Epithelial cell of proximal tubule (primary cell): ENCODE measurements at regions not wholly inside any gene's neighbourhood (a gene's known extent, or its start where the extent isn't known, plus 50 kb on each side); places are given as distances from the start of the nearest gene placed in this dataset.

Experiments
- DNase-seq: peaks from one replicate; pipeline ENCODE4 v3.0.0-alpha.2; 2011; ENCODE audit warnings: low read depth
- H3K4me3 ChIP-seq: 2 replicates; pipeline ENCODE4 v1.5.1; 2011; ENCODE audit warnings: low read depth, mild to moderate bottlenecking, low read length
- TF ChIP-seq, protein P1 (sequence below): conservative IDR thresholded peaks from 2 replicates; pipeline ENCODE4 v1.5.1; 2012; ENCODE audit warnings: low read depth, mild to moderate bottlenecking, low read length

DNA sequence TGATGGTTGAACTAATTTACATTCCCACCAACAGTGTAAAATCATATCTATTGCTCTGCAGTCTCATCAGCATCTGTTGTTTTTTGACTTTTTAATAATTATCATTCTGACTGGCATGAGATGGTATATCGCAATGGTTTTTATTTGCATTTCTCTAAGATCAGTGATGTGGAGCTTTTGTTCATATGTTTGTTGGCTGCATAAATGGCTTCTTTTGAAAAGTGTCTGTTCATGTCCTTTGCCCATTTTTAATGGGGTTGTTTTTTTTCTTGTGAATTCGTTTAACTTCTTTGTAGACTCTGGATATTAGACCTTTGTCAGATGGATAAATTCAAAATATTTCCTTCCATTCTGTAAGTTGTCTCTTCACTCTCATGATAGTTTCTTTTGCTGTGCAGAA is 115.2 kb upstream of the CDH12 start:
- DNase-seq: no peak
- TF ChIP-seq, protein P1, sequence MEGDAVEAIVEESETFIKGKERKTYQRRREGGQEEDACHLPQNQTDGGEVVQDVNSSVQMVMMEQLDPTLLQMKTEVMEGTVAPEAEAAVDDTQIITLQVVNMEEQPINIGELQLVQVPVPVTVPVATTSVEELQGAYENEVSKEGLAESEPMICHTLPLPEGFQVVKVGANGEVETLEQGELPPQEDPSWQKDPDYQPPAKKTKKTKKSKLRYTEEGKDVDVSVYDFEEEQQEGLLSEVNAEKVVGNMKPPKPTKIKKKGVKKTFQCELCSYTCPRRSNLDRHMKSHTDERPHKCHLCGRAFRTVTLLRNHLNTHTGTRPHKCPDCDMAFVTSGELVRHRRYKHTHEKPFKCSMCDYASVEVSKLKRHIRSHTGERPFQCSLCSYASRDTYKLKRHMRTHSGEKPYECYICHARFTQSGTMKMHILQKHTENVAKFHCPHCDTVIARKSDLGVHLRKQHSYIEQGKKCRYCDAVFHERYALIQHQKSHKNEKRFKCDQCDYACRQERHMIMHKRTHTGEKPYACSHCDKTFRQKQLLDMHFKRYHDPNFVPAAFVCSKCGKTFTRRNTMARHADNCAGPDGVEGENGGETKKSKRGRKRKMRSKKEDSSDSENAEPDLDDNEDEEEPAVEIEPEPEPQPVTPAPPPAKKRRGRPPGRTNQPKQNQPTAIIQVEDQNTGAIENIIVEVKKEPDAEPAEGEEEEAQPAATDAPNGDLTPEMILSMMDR: no peak
- H3K4me3 ChIP-seq: no peak overlapping the region

DNA sequence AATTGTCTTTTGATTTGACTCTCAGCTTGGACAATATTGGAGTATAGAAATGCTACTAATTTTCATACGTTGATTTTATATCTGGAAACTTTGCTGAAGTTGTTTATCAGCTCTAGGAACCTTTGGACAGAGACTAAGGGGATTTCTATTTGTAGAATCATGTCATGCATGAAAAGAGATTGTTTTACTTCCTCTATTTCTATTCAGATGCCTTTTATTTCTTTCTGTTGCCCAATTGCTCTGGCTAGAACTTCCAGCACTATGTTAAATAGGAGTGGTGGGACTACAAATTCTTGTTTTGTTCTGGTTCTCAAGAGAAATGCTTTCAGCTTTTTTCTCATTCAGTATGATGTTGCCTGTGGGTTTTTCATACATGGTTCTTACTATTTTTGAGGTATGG is 112.8 kb upstream of the CDH12 start:
- no peak overlapping the region for H3K4me3 ChIP-seq
- TF ChIP-seq, protein P1: no peak
- no peak for DNase-seq

DNA sequence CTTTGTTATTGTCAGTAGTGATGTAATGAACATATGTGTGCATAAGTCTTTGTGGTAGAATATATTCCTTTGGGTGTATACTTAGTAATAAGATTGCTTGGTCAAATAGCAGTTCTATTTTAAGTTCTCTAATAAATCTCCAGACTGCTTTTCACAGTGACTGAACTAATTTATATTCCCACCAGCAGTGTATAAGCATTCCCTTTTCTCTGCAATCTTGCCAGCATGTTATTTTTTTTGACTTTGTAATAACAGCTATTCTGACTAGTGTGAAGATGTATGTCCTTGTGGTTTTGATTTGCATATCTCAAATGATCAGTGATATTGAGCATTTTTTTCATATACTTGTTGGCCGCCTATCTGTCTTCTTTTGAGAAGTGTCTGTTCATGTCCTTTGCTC is 111.5 kb upstream of the CDH12 start:
- no peak overlapping the region for H3K4me3 ChIP-seq
- TF ChIP-seq, protein P1: no peak
- no peak for DNase-seq

DNA sequence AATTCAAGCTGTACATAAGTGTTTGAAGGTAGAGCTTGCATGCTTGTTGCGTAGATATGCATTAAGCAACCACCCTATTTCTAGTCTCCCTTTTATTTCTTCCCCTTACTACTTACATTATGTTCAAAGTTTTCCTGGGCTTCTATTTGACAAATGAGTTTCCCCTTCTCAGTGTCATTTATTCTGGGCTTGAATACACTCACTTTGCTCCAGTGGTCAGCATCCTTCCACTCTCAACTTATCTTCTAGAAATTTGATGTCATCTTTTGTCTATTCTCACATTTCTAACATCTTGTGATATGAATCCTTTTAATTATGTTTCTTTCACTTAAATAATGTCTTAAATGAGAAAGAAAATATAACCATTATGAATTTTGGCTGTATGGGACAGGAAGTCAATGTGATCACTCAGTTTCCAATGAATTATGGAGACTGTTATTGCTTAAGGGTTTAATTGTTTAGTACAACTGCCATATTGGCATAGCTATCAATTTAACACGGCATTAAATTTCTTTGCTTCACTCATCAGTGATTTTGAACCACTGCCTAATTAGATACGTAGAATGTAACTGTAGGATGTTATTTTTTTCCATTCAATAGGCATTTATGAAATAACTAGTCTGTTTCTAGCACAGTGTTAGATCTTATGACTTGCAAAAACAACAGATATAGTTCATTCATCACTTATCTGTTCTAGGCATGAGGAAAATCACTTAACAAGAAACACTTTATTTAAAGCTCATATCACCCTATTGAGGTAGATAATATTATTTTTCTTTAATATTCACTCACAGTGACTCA is 105.5 kb upstream of the CDH12 start:
- DNase-seq: no peak
- TF ChIP-seq, protein P1: no peak

DNA sequence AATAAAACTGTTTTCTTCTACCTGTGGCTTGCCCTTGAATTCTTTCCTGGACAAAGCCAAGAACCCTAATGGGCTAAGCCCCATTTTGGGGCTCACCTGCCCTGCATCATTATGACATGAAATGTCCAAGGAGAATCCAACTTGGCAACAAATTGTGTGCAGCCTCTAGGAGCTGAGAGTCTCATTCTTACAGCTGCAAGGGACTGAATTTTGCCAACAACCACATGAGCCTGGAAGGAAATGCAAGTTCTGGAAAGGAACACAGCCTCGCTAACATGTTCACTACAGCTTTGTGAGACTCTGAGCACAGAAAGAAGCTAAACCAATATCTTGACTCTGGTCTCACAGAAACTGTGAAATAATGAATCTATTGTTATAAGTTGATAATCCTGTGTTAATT is 94.8 kb upstream of the CDH12 start:
- no peak for DNase-seq
- H3K4me3 ChIP-seq: no peak overlapping the region
- TF ChIP-seq, protein P1: no peak

More for the DNA sequence above, 105.5 kb upstream of the CDH12 start:
- H3K4me3 ChIP-seq: no peak overlapping the region

DNA sequence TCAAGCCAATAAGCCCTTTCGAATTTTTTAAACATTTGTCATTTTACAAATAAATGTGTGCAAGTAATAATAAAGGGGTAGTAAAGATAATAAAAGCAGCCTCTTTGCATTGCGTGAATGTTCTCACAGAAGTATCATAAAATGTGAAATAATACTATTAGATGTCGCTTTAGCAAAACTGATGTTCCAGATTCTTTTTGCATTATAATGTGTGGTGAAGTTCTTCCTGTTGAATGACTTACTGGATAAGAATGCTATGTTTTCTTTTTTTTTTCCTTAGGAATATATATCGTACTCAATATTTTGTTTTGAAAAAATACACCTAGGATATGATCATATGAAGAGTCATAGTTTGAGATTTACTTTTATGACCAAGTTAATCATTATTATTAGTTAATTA is 85.2 kb upstream of the CDH12 start:
- H3K4me3 ChIP-seq: no peak overlapping the region
- no peak for DNase-seq
- TF ChIP-seq, protein P1: no peak
